Ishikawa (cell line): ENCODE measurements at regions not wholly inside any gene's neighbourhood (a gene's known extent, or its start where the extent isn't known, plus 50 kb on each side); places are given as distances from the start of the nearest gene placed in this dataset.

Experiments
- CEBPB ChIP-seq: IDR thresholded peaks from 2 replicates; pipeline ENCODE4 v1.6.1; 2012
- EGR1 ChIP-seq: IDR thresholded peaks from 2 replicates; pipeline ENCODE4 v1.6.1; 2012
- MAX ChIP-seq: IDR thresholded peaks from 2 replicates; pipeline ENCODE4 v1.6.1; 2012
- NFIC ChIP-seq: IDR thresholded peaks from 2 replicates; pipeline ENCODE4 v1.6.1; 2012
- RAD21 ChIP-seq: IDR thresholded peaks from 2 replicates; pipeline ENCODE4 v1.6.1; 2012; ENCODE audit warnings: low read depth
- TAF1 ChIP-seq: IDR thresholded peaks from 2 replicates; pipeline ENCODE4 v1.6.1; 2012; ENCODE audit warnings: low read depth, mild to moderate bottlenecking
- ZBTB7A ChIP-seq: IDR thresholded peaks from 2 replicates; pipeline ENCODE4 v1.6.1; 2012; ENCODE audit warnings: low read depth
- TF ChIP-seq, protein P1 (sequence below): IDR thresholded peaks from 2 replicates; pipeline ENCODE4 v1.6.1; 2012; ENCODE audit warnings: low read depth, mild to moderate bottlenecking

DNA sequence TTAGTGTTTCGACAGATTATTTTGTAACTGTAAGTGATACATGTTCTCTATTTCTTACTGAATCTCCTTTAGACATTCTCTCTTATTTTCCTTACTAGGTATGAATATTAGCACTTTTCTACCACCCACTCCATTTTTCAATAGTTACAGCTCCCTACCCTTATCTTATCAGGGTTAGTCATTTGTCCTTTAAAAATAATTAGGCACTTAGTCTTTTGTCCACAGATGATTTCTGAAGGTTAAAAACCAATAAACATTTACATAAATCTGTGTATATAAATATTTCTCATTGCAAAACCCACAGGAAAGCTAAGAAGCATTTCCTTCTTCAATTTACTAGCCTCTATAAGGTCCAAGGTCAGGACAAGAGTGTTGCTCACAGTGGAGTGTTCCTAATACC, 624.1 kb upstream of the MIR17HG start:
- no peak for TF ChIP-seq NFIC
- no peak for TF ChIP-seq TAF1
- TF ChIP-seq, protein P1, sequence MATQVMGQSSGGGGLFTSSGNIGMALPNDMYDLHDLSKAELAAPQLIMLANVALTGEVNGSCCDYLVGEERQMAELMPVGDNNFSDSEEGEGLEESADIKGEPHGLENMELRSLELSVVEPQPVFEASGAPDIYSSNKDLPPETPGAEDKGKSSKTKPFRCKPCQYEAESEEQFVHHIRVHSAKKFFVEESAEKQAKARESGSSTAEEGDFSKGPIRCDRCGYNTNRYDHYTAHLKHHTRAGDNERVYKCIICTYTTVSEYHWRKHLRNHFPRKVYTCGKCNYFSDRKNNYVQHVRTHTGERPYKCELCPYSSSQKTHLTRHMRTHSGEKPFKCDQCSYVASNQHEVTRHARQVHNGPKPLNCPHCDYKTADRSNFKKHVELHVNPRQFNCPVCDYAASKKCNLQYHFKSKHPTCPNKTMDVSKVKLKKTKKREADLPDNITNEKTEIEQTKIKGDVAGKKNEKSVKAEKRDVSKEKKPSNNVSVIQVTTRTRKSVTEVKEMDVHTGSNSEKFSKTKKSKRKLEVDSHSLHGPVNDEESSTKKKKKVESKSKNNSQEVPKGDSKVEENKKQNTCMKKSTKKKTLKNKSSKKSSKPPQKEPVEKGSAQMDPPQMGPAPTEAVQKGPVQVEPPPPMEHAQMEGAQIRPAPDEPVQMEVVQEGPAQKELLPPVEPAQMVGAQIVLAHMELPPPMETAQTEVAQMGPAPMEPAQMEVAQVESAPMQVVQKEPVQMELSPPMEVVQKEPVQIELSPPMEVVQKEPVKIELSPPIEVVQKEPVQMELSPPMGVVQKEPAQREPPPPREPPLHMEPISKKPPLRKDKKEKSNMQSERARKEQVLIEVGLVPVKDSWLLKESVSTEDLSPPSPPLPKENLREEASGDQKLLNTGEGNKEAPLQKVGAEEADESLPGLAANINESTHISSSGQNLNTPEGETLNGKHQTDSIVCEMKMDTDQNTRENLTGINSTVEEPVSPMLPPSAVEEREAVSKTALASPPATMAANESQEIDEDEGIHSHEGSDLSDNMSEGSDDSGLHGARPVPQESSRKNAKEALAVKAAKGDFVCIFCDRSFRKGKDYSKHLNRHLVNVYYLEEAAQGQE: no peak
- no peak for TF ChIP-seq ZBTB7A
- no peak for TF ChIP-seq MAX
- TF ChIP-seq EGR1: no peak
- TF ChIP-seq CEBPB: no peak
- TF ChIP-seq RAD21: no peak
